ENCODE measurements at regions not wholly inside any gene's neighbourhood (a gene's known extent, or its start where the extent isn't known, plus 50 kb on each side); places are given as distances from the start of the nearest gene placed in this dataset.

GRCh38 chr11:81270686-81271085, 1463.0 kb downstream of the FAM181B start:
- H3K4me3 ChIP-seq (ENCODE audit: low read length) = no peak overlapping the region
- TF ChIP-seq CTCF (conservative IDR thresholded peaks at IDR 0.05; ENCODE audit: low read length) = no peak
- no peak for DNase-seq (ENCODE audit: low read depth)

DNA sequence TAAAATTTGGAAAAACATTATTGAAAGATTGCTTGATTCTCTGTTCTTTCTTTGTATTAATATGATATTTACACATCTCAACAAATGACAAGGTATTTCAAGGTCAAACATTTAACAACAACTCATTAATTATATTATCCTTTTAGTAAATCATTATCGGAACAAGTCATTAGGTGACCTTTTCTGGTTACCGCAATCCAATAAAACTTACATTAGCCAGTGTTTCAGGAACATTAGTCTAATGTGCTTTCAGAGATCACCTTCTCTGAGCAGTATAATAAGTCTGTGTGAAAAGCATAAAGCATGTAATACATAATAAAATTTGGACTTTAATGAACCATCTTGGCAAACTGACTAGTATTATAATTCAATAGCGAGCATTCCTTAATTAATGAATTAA, 1466.4 kb downstream of the FAM181B start:
- TF ChIP-seq CTCF (conservative IDR thresholded peaks at IDR 0.05; ENCODE audit: low read length) = no peak
- DNase-seq (ENCODE audit: low read depth) = no peak
- H3K4me3 ChIP-seq (ENCODE audit: low read length) = no peak overlapping the region

DNA sequence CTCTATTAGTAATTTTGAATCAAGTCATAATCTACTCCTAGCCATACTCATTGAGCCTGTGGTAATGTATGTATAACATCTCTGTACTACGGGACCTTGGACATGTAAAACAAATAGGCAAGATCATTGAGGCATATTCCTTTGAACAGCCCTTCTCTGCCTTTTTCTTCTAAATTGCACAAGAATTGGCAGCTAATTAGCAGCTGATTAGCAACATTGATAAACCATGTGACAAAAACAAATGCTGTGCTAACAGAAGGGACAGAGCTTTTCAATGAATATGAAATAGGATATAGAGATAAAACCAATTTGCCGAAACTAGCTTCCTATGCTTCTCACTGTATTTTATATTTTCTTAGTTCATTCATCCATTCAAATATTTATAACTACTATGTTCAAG, 1474.2 kb downstream of the FAM181B start:
- TF ChIP-seq CTCF (conservative IDR thresholded peaks at IDR 0.05; ENCODE audit: low read length) = no peak
- H3K4me3 ChIP-seq (ENCODE audit: low read length) = no peak overlapping the region
- DNase-seq (ENCODE audit: low read depth) = no peak

- no peak for TF ChIP-seq CTCF (conservative IDR thresholded peaks at IDR 0.05; ENCODE audit: low read length)
- DNase-seq (ENCODE audit: low read depth) = no peak
- H3K4me3 ChIP-seq (ENCODE audit: low read length) = no peak overlapping the region
Observed at GRCh38 chr11:81255895-81256294, 1477.8 kb downstream of the FAM181B start.

- no peak for TF ChIP-seq CTCF (conservative IDR thresholded peaks at IDR 0.05; ENCODE audit: low read length)
- DNase-seq (ENCODE audit: low read depth) = no peak
- H3K4me3 ChIP-seq (ENCODE audit: low read length) = no peak overlapping the region
Observed at GRCh38 chr11:81253244-81253643, 1480.4 kb downstream of the FAM181B start.

DNA sequence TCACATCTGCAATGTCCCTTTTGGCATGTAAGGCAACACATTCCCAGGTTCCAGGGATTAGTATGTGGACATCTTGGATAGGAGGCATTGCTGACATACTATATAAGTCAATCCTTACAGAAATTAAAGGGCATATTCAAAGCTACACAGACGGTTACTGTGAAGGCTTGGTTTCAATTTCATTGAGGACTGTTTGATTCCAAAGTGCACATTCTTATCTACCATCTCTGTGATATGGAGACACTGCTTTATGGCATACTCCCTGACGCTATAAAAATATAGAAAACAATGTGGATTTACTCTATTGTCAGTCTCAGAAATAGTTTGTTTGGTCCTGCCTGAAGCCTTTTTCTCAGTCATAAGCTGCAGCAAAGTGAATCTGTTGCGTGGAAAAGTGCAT, 1486.7 kb downstream of the FAM181B start:
- TF ChIP-seq CTCF (conservative IDR thresholded peaks at IDR 0.05; ENCODE audit: low read length) = no peak
- no peak for DNase-seq (ENCODE audit: low read depth)
- no peak overlapping the region for H3K4me3 ChIP-seq (ENCODE audit: low read length)

DNA sequence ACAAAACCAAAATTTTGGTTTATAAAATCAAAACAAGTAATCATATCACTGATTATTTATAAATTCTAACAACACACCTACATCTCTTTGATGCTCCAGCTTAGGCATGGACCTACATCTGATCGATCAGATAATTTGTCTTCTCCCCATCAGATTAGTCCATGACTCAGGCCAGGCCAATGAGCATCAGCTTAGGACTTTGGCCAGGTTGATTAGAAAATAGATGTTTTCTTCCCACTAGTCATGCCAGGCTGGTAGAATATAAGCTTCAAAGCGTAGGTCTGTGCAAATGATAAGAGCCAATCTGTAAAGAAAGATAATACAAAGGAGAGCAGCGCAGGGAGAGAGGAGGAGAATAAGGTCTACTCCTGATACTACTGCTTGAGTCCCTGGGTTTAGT, 1487.9 kb downstream of the FAM181B start:
- no peak overlapping the region for H3K4me3 ChIP-seq (ENCODE audit: low read length)
- no peak for DNase-seq (ENCODE audit: low read depth)
- TF ChIP-seq CTCF (conservative IDR thresholded peaks at IDR 0.05; ENCODE audit: low read length) = no peak
